PC-9 (cell line): ENCODE measurements at regions not wholly inside any gene's neighbourhood (a gene's known extent, or its start where the extent isn't known, plus 50 kb on each side); places are given as distances from the start of the nearest gene placed in this dataset.

Source experiments
- BruUV-seq: library from RNA; stranded (reverse); fragments of 400-500 nt; replicated peaks from 2 replicates; lab custom pipeline; 2021; lab: Mats Ljungman, UMichigan
- CTCF ChIA-PET: fragments of 300-600 bp; sonication (Branson Sonifier 250); formaldehyde crosslinking; loops from one replicate; lab custom pipeline; 2022; ENCODE audit warnings: antibody characterized with exemption; lab: Charles Lee
- POLR2A ChIA-PET: fragments of 300-600 bp; sonication (Branson Sonifier 250); formaldehyde crosslinking; loops from one replicate; lab custom pipeline; 2022; ENCODE audit warnings: antibody characterized with exemption; ENCODE audit not compliant: unreplicated experiment; lab: Charles Lee
- DNase-seq, 2 experiments: peaks; one replicate each; pipeline versions ENCODE4 v3.0.0 to v3.0.0-alpha.2; 2015 to 2022; ENCODE audit warnings: mixed read lengths in 1 of 2
- H2AFZ ChIP-seq: fragments of 200-600 bp; sonication (generic); 2 replicates; pipeline ENCODE4 v1.8.1; 2017; ENCODE audit warnings: antibody characterized with exemption
- H3F3A ChIP-seq: fragments of 200-600 bp; sonication (generic); 2 replicates; pipeline ENCODE4 v1.8.1; 2017; ENCODE audit warnings: antibody characterized with exemption, mild to moderate bottlenecking, low read depth; ENCODE audit not compliant: insufficient read depth
- H3K27ac ChIP-seq: fragments of 200-600 bp; sonication (generic); 2 replicates; pipeline ENCODE4 v1.6.1; 2016; ENCODE audit warnings: mixed run types
- H3K27me3 ChIP-seq: fragments of 200-600 bp; sonication (generic); 2 replicates; pipeline ENCODE4 v1.6.1; 2016; ENCODE audit warnings: low read depth, mixed run types; ENCODE audit not compliant: insufficient read depth
- H3K36me3 ChIP-seq: fragments of 200-600 bp; sonication (generic); 2 replicates; pipeline ENCODE4 v1.6.1; 2016; ENCODE audit warnings: low read depth, mixed run types
- H3K4me1 ChIP-seq: fragments of 200-600 bp; sonication (generic); replicated peaks from 2 replicates; pipeline ENCODE4 v1.6.1; 2016; ENCODE audit warnings: mixed run types; ENCODE audit not compliant: insufficient read depth
- H3K4me2 ChIP-seq: fragments of 200-600 bp; sonication (generic); 2 replicates; pipeline ENCODE4 v1.6.1; 2017; ENCODE audit warnings: mixed run types
- H3K4me3 ChIP-seq: fragments of 200-600 bp; sonication (generic); 2 replicates; pipeline ENCODE4 v1.6.1; 2016; ENCODE audit warnings: mixed run types
- H3K79me2 ChIP-seq: fragments of 200-600 bp; sonication (generic); 2 replicates; pipeline ENCODE4 v1.6.1; 2017; ENCODE audit warnings: low read depth, mixed run types
- H3K9me2 ChIP-seq: fragments of 200-600 bp; sonication (generic); 2 replicates; pipeline ENCODE4 v1.8.1; 2017; ENCODE audit warnings: mild to moderate bottlenecking; ENCODE audit not compliant: insufficient read depth
- H3K9me3 ChIP-seq: fragments of 200-600 bp; sonication (generic); 2 replicates; pipeline ENCODE4 v1.8.1; 2016; ENCODE audit warnings: low read depth; ENCODE audit not compliant: insufficient read depth
- H4K20me1 ChIP-seq: fragments of 200-600 bp; sonication (generic); 2 replicates; pipeline ENCODE4 v1.8.1; 2017; ENCODE audit not compliant: insufficient read depth
- EZH2 ChIP-seq: fragments of 200-600 bp; sonication (generic); IDR thresholded peaks from 2 replicates; pipeline ENCODE4 v1.8.0; 2017; ENCODE audit warnings: antibody characterized with exemption, low read depth
- intact Hi-C: fragments of 100-400 bp; cut with micrococcal nuclease; formaldehyde crosslinking; loops from one replicate; pipeline ENCODE4 v1.10.0; 2022; ENCODE audit not compliant: unreplicated experiment
- TF ChIP-seq, protein P1 (sequence below): fragments of 200-600 bp; sonication (generic); conservative IDR thresholded peaks from 2 replicates; pipeline ENCODE4 v1.6.1; 2017; ENCODE audit warnings: mixed run types, antibody characterized with exemption, mild to moderate bottlenecking, moderate library complexity

DNA sequence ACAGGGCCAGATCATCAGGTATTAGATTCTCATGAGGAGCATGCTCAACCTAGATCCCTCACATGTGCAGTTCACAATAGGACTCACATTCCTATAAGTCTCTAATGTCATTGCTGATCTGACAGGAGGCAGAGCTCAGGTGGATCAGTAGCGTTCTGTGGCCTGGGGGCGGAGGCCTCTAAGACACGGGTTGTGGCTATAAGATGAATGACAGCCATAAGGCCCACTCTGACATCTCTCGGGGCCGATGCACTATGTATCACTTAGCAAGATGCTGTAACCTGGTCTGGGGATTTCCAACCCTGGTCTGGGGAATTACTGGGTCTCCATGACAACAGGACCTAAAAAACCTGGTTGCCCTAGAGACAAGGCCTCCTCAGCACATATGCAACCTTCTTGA is 932.7 kb downstream of the TBC1D22A start:
- Histone ChIP-seq H3K4me1 (no peaks in the 10 kb centered on the region), H3K79me2 (no peaks in the 10 kb centered on the region), H3K27ac (no peak overlapping the region), H2AFZ (no peak overlapping the region), H3K4me2 (no peak overlapping the region), H3K4me3 (no peak overlapping the region), H3F3A (no peaks in the 10 kb centered on the region), H3K9me3 (no peaks in the 10 kb centered on the region), H4K20me1 (no peaks in the 10 kb centered on the region), H3K9me2 (no peaks in the 10 kb centered on the region), H3K36me3 (no peaks in the 10 kb centered on the region), H3K27me3 (no peaks in the 10 kb centered on the region)
- TF ChIP-seq EZH2 = no peak
- TF ChIP-seq, protein P1, sequence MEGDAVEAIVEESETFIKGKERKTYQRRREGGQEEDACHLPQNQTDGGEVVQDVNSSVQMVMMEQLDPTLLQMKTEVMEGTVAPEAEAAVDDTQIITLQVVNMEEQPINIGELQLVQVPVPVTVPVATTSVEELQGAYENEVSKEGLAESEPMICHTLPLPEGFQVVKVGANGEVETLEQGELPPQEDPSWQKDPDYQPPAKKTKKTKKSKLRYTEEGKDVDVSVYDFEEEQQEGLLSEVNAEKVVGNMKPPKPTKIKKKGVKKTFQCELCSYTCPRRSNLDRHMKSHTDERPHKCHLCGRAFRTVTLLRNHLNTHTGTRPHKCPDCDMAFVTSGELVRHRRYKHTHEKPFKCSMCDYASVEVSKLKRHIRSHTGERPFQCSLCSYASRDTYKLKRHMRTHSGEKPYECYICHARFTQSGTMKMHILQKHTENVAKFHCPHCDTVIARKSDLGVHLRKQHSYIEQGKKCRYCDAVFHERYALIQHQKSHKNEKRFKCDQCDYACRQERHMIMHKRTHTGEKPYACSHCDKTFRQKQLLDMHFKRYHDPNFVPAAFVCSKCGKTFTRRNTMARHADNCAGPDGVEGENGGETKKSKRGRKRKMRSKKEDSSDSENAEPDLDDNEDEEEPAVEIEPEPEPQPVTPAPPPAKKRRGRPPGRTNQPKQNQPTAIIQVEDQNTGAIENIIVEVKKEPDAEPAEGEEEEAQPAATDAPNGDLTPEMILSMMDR = no peak
- no peak for DNase-seq
- no TSS peak for BruUV-seq
- POLR2A ChIA-PET = no interaction called here
- intact Hi-C loops = no loop called here
- CTCF ChIA-PET = no interaction called here

DNA sequence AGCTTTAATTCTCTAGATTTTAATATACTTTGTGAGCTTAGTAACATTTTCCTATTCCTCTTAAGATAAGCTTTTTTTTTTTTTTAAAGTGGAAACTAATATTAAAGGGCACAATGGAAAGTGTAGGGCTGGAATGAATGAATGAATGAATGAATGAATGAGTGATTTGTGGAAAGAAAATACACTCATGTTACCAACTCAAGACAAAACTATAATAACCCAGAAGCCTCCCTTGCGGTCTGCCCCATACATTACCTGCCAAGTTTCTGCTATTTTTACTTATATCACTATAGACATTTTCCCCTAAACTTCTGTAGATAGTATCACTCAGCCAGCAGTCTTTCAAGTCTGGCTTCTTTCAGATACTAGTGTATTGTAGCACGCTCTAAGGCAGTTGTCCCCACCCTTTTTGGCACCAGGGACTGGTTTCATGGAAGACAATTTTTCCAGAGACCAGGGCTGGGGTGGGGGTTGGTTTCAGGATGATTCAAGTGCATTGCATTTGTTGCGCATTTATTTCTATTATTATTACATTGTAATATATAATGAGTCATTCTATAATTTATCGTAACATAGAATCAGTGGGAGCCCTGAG is 932.2 kb downstream of the TBC1D22A start:
- no peaks in the 10 kb centered on the region for H4K20me1 ChIP-seq
- no peaks in the 10 kb centered on the region for H3K79me2 ChIP-seq
- CTCF ChIA-PET = interaction anchor here (0.6 kb wide), 1 partner anchor 501 kb away, joined by 3 read pairs; no protein-coding TSS in a partner anchor
- no peak overlapping the region for H3K27ac ChIP-seq
- H3K36me3 ChIP-seq = no peaks in the 10 kb centered on the region
- H3K4me3 ChIP-seq = no peak overlapping the region
- DNase-seq = no peak
- no peak overlapping the region for H2AFZ ChIP-seq
- no peaks in the 10 kb centered on the region for H3K9me2 ChIP-seq
- no peaks in the 10 kb centered on the region for H3K4me1 ChIP-seq
- H3F3A ChIP-seq = no peaks in the 10 kb centered on the region
- BruUV-seq = no TSS peak
- H3K9me3 ChIP-seq = no peaks in the 10 kb centered on the region
- no peak overlapping the region for H3K4me2 ChIP-seq
- intact Hi-C loops = no loop called here
- no peak for TF ChIP-seq EZH2
- TF ChIP-seq, protein P1 = no peak
- POLR2A ChIA-PET = interaction anchor here (0.6 kb wide), 1 partner anchor 210 kb away, joined by 3 read pairs; no protein-coding TSS in a partner anchor
- H3K27me3 ChIP-seq = no peaks in the 10 kb centered on the region

- H3K27me3 ChIP-seq = no peaks in the 10 kb centered on the region
- TF ChIP-seq EZH2 = no peak
- TF ChIP-seq, protein P1 = no peak
Observed at GRCh38 chr22:47693606-47694005, 931.2 kb downstream of the TBC1D22A start.

More at GRCh38 chr22:47693606-47694005, 931.2 kb downstream of the TBC1D22A start:
- H3K9me2 ChIP-seq = no peaks in the 10 kb centered on the region
- no peaks in the 10 kb centered on the region for H3K4me1 ChIP-seq
- H3K36me3 ChIP-seq = no peaks in the 10 kb centered on the region
- BruUV-seq = no TSS peak
- no peaks in the 10 kb centered on the region for H3F3A ChIP-seq
- POLR2A ChIA-PET = no interaction called here
- no peak overlapping the region for H3K4me3 ChIP-seq
- DNase-seq = no peak
- H2AFZ ChIP-seq = no peak overlapping the region
- no peaks in the 10 kb centered on the region for H4K20me1 ChIP-seq
- CTCF ChIA-PET = no interaction called here
- intact Hi-C loops = no loop called here
- no peak overlapping the region for H3K4me2 ChIP-seq
- no peaks in the 10 kb centered on the region for H3K79me2 ChIP-seq
- H3K27ac ChIP-seq = no peak overlapping the region
- no peaks in the 10 kb centered on the region for H3K9me3 ChIP-seq
